ENCODE measurements at regions not wholly inside any gene's neighbourhood (a gene's known extent, or its start where the extent isn't known, plus 50 kb on each side); places are given as distances from the start of the nearest gene placed in this dataset.
A peak's percentile ranks its signal among the peaks of the same experiment; 100 is the strongest.

- TF ChIP-seq CTCF (IDR thresholded peaks at IDR 0.05; ENCODE audit: low read depth, low read length, missing control alignments), result no peak
- peak; percentile 72 for DNase-seq (ENCODE audit: low read depth)
- no peak overlapping the region for H3K4me3 ChIP-seq (ENCODE audit: low read depth, low read length)
- in situ Hi-C loops (cut with HindIII; ENCODE audit: low sequenced_read_pairs), result no loop called here
Measured at GRCh38 chr5:143652108-143652700, 159.8 kb upstream of the HMHB1 start.

GRCh38 chr5:143649937-143650621 lies 161.9 kb upstream of the HMHB1 start:
- no peak for TF ChIP-seq CTCF (IDR thresholded peaks at IDR 0.05; ENCODE audit: low read depth, low read length, missing control alignments)
- DNase-seq (ENCODE audit: low read depth), result no peak
- no peak overlapping the region for H3K4me3 ChIP-seq (ENCODE audit: low read depth, low read length)
- in situ Hi-C loops (cut with HindIII; ENCODE audit: low sequenced_read_pairs), result no loop called here

GRCh38 chr5:143648696-143649095 lies 163.3 kb upstream of the HMHB1 start:
- DNase-seq (ENCODE audit: low read depth), result no peak
- in situ Hi-C loops (cut with HindIII; ENCODE audit: low sequenced_read_pairs), result no loop called here
- no peak for TF ChIP-seq CTCF (IDR thresholded peaks at IDR 0.05; ENCODE audit: low read depth, low read length, missing control alignments)
- H3K4me3 ChIP-seq (ENCODE audit: low read depth, low read length), result no peak overlapping the region

- in situ Hi-C loops (cut with HindIII; ENCODE audit: low sequenced_read_pairs), result no loop called here
- TF ChIP-seq CTCF (IDR thresholded peaks at IDR 0.05; ENCODE audit: low read depth, low read length, missing control alignments), result no peak
- no peak for DNase-seq (ENCODE audit: low read depth)
- H3K4me3 ChIP-seq (ENCODE audit: low read depth, low read length), result no peak overlapping the region
Measured at GRCh38 chr5:143646961-143647360, 165.0 kb upstream of the HMHB1 start.

GRCh38 chr5:143645356-143645755 lies 166.6 kb upstream of the HMHB1 start:
- H3K4me3 ChIP-seq (ENCODE audit: low read depth, low read length), result no peak overlapping the region
- TF ChIP-seq CTCF (IDR thresholded peaks at IDR 0.05; ENCODE audit: low read depth, low read length, missing control alignments), result no peak
- in situ Hi-C loops (cut with HindIII; ENCODE audit: low sequenced_read_pairs), result no loop called here
- DNase-seq (ENCODE audit: low read depth), result no peak

- no peak overlapping the region for H3K4me3 ChIP-seq (ENCODE audit: low read depth, low read length)
- in situ Hi-C loops (cut with HindIII; ENCODE audit: low sequenced_read_pairs), result no loop called here
- no peak for DNase-seq (ENCODE audit: low read depth)
- no peak for TF ChIP-seq CTCF (IDR thresholded peaks at IDR 0.05; ENCODE audit: low read depth, low read length, missing control alignments)
Measured at GRCh38 chr5:143644727-143645126, 167.2 kb upstream of the HMHB1 start.
